Calu3 (cell line): ENCODE measurements at regions not wholly inside any gene's neighbourhood (a gene's known extent, or its start where the extent isn't known, plus 50 kb on each side); places are given as distances from the start of the nearest gene placed in this dataset.
"Not testable (repeated sequence)": the region's sequence is repeated elsewhere in the genome, so short reads cannot be mapped to it uniquely, and the experiment has no call there.

Source experiments
- BruUV-seq: library from RNA; stranded (reverse); fragments of 400-500 nt; replicated peaks from 2 replicates; lab custom pipeline; 2021; lab: Mats Ljungman, UMichigan
- CTCF ChIA-PET: fragments of 300-600 bp; sonication (Branson Sonifier 250); formaldehyde crosslinking; loops from one replicate; lab custom pipeline; 2022; ENCODE audit warnings: antibody characterized with exemption; lab: Charles Lee
- DNase-seq: peaks from one replicate; pipeline ENCODE4 v3.0.0; 2022
- H3K27ac Mint-ChIP-seq: one replicate; pipeline ENCODE4 v1.8.0; 2022; ENCODE audit warnings: mixed read lengths; ENCODE audit not compliant: unreplicated experiment
- H3K27me3 Mint-ChIP-seq: one replicate; pipeline ENCODE4 v1.8.0; 2022; ENCODE audit warnings: mixed read lengths; ENCODE audit not compliant: unreplicated experiment
- H3K36me3 Mint-ChIP-seq: one replicate; pipeline ENCODE4 v1.8.0; 2022; ENCODE audit warnings: mild to moderate bottlenecking, moderate library complexity, mixed read lengths; ENCODE audit not compliant: insufficient read depth, unreplicated experiment
- H3K4me1 Mint-ChIP-seq: one replicate; pipeline ENCODE4 v1.8.0; 2022; ENCODE audit warnings: mild to moderate bottlenecking, low read depth, mixed read lengths; ENCODE audit not compliant: unreplicated experiment
- H3K4me3 Mint-ChIP-seq: one replicate; pipeline ENCODE4 v1.8.0; 2022; ENCODE audit warnings: mild to moderate bottlenecking, low read depth, moderate library complexity, mixed read lengths; ENCODE audit not compliant: unreplicated experiment
- H3K9me3 Mint-ChIP-seq: one replicate; pipeline ENCODE4 v1.8.0; 2022; ENCODE audit warnings: low read depth, mixed read lengths; ENCODE audit not compliant: unreplicated experiment
- CTCF ChIP-seq: fragments of 200-600 bp; IDR thresholded peaks from one replicate; pipeline ENCODE4 v1.8.0; 2022; ENCODE audit warnings: antibody characterized with exemption; ENCODE audit not compliant: unreplicated experiment
- intact Hi-C: fragments of 100-400 bp; cut with micrococcal nuclease; formaldehyde crosslinking; loops from one replicate; pipeline ENCODE4 v1.10.0; 2022; ENCODE audit not compliant: unreplicated experiment

- no peak overlapping the region for H3K27ac Mint-ChIP-seq
- no TSS peak for BruUV-seq
- CTCF ChIA-PET, result no interaction called here
- intact Hi-C loops, result no loop called here
- H3K9me3 Mint-ChIP-seq, result peaks cover 9% of the 10 kb centered on the region
- TF ChIP-seq CTCF, result no peak
- DNase-seq, result no peak
- no peaks in the 10 kb centered on the region for H3K4me1 Mint-ChIP-seq
- no peaks in the 10 kb centered on the region for H3K36me3 Mint-ChIP-seq
- no peaks in the 10 kb centered on the region for H3K27me3 Mint-ChIP-seq
- no peak overlapping the region for H3K4me3 Mint-ChIP-seq
Measured at GRCh38 chr2:83340424-83340823, 1118.7 kb downstream of the SUCLG1 start.

GRCh38 chr2:83339942-83340341 is 1119.1 kb downstream of the SUCLG1 start:
- H3K9me3 Mint-ChIP-seq, H3K27me3 Mint-ChIP-seq, CTCF ChIA-PET, DNase-seq, BruUV-seq, H3K36me3 Mint-ChIP-seq, H3K27ac Mint-ChIP-seq, H3K4me1 Mint-ChIP-seq, H3K4me3 Mint-ChIP-seq, intact Hi-C loops: not testable (repeated sequence)

GRCh38 chr2:83331810-83332209 is 1127.3 kb downstream of the SUCLG1 start:
- Mint-ChIP-seq H3K9me3 (peaks cover 5% of the 10 kb centered on the region), H3K4me1 (no peaks in the 10 kb centered on the region), H3K27me3 (no peaks in the 10 kb centered on the region), H3K36me3 (no peaks in the 10 kb centered on the region), H3K27ac (no peak overlapping the region), H3K4me3 (no peak overlapping the region)
- TF ChIP-seq CTCF, result no peak
- DNase-seq, result no peak
- intact Hi-C loops, result no loop called here
- no TSS peak for BruUV-seq
- CTCF ChIA-PET, result no interaction called here

GRCh38 chr2:83323038-83323437 is 1136.0 kb downstream of the SUCLG1 start:
- no peak overlapping the region for H3K27ac Mint-ChIP-seq
- no peak for TF ChIP-seq CTCF
- H3K36me3 Mint-ChIP-seq, result no peaks in the 10 kb centered on the region
- no TSS peak for BruUV-seq
- no peak for DNase-seq
- no peaks in the 10 kb centered on the region for H3K27me3 Mint-ChIP-seq
- peaks cover 14% of the 10 kb centered on the region for H3K9me3 Mint-ChIP-seq
- H3K4me3 Mint-ChIP-seq, result no peak overlapping the region
- H3K4me1 Mint-ChIP-seq, result no peaks in the 10 kb centered on the region
- CTCF ChIA-PET, result no interaction called here
- intact Hi-C loops, result no loop called here

GRCh38 chr2:83320053-83320452 is 1139.0 kb downstream of the SUCLG1 start:
- no peaks in the 10 kb centered on the region for H3K27me3 Mint-ChIP-seq
- no peaks in the 10 kb centered on the region for H3K4me1 Mint-ChIP-seq
- H3K9me3 Mint-ChIP-seq, result peaks cover 18% of the 10 kb centered on the region
- BruUV-seq, result no TSS peak
- TF ChIP-seq CTCF, result no peak
- intact Hi-C loops, result no loop called here
- H3K4me3 Mint-ChIP-seq, result no peak overlapping the region
- CTCF ChIA-PET, result no interaction called here
- DNase-seq, result no peak
- no peak overlapping the region for H3K27ac Mint-ChIP-seq
- no peaks in the 10 kb centered on the region for H3K36me3 Mint-ChIP-seq
